H7 (cell line): ENCODE measurements at regions not wholly inside any gene's neighbourhood (a gene's known extent, or its start where the extent isn't known, plus 50 kb on each side); places are given as distances from the start of the nearest gene placed in this dataset.

Experiments used
- DNase-seq: peaks from one replicate; pipeline ENCODE4 v3.0.0; 2012
- H3K27me3 ChIP-seq: 2 replicates; pipeline ENCODE4 v1.6.0; 2011; ENCODE audit warnings: mild to moderate bottlenecking, low read length; ENCODE audit not compliant: control insufficient read depth, insufficient read depth
- H3K36me3 ChIP-seq: replicated peaks from 2 replicates; pipeline ENCODE4 v1.5.1; 2011; ENCODE audit warnings: low read length; ENCODE audit not compliant: control insufficient read depth, insufficient read depth
- H3K4me3 ChIP-seq: 2 replicates; pipeline ENCODE4 v1.5.1; 2011; ENCODE audit warnings: low read depth, mild to moderate bottlenecking, control low read depth, low read length, moderate library complexity; ENCODE audit not compliant: insufficient read depth

- Histone ChIP-seq H3K27me3 (peaks cover 25% of the 10 kb centered on the region), H3K4me3 (peak overlapping the region; percentile 60; the same call in 1 of the 2 replicates), H3K36me3 (no peaks in the 10 kb centered on the region)
- DNase-seq, result no peak
Measured at GRCh38 chr9:88077071-88077617, 61.1 kb downstream of the SPATA31C2 start.

GRCh38 chr9:88076286-88077070 is 61.8 kb downstream of the SPATA31C2 start:
- H3K27me3 ChIP-seq, result peaks cover 25% of the 10 kb centered on the region
- DNase-seq, result peak; percentile 87
- peak overlapping the region; percentile 60 for H3K4me3 ChIP-seq
- H3K36me3 ChIP-seq, result no peaks in the 10 kb centered on the region

- H3K27me3 ChIP-seq, result peaks cover 25% of the 10 kb centered on the region
- peak overlapping the region; percentile 60 for H3K4me3 ChIP-seq
- no peak for DNase-seq
- H3K36me3 ChIP-seq, result no peaks in the 10 kb centered on the region
Measured at GRCh38 chr9:88075966-88076285, 62.3 kb downstream of the SPATA31C2 start.

- DNase-seq, result no peak
- no peaks in the 10 kb centered on the region for H3K36me3 ChIP-seq
- H3K27me3 ChIP-seq, result peaks cover 25% of the 10 kb centered on the region
- no peak overlapping the region for H3K4me3 ChIP-seq
Measured at GRCh38 chr9:88075506-88075905, 62.8 kb downstream of the SPATA31C2 start.

- Histone ChIP-seq H3K4me3 (no peak overlapping the region), H3K36me3 (no peaks in the 10 kb centered on the region), H3K27me3 (peaks cover 25% of the 10 kb centered on the region)
- DNase-seq, result no peak
Measured at GRCh38 chr9:88074931-88075330, 63.3 kb downstream of the SPATA31C2 start.

GRCh38 chr9:88072831-88073375 is 65.4 kb downstream of the SPATA31C2 start:
- no peak for DNase-seq
- Histone ChIP-seq H3K27me3 (peaks cover 23% of the 10 kb centered on the region), H3K4me3 (no peak overlapping the region)

GRCh38 chr9:88071331-88071730 is 66.9 kb downstream of the SPATA31C2 start:
- peaks cover 14% of the 10 kb centered on the region for H3K27me3 ChIP-seq
- DNase-seq, result no peak
- no peaks in the 10 kb centered on the region for H3K36me3 ChIP-seq

More at GRCh38 chr9:88072831-88073375, 65.4 kb downstream of the SPATA31C2 start:
- no peaks in the 10 kb centered on the region for H3K36me3 ChIP-seq

GRCh38 chr9:88065619-88066018 is 72.7 kb downstream of the SPATA31C2 start:
- no peaks in the 10 kb centered on the region for H3K36me3 ChIP-seq
- no peak for DNase-seq
- no peak overlapping the region for H3K4me3 ChIP-seq
- no peaks in the 10 kb centered on the region for H3K27me3 ChIP-seq

More at GRCh38 chr9:88071331-88071730, 66.9 kb downstream of the SPATA31C2 start:
- H3K4me3 ChIP-seq, result no peak overlapping the region

- H3K4me3 ChIP-seq, result no peak overlapping the region
- no peak for DNase-seq
- no peaks in the 10 kb centered on the region for H3K36me3 ChIP-seq
- H3K27me3 ChIP-seq, result no peaks in the 10 kb centered on the region
Measured at GRCh38 chr9:88064554-88064953, 73.7 kb downstream of the SPATA31C2 start.

GRCh38 chr9:88060746-88061145 is 77.5 kb downstream of the SPATA31C2 start:
- DNase-seq, result no peak
- Histone ChIP-seq H3K27me3 (no peaks in the 10 kb centered on the region), H3K36me3 (no peaks in the 10 kb centered on the region), H3K4me3 (no peak overlapping the region)

- H3K27me3 ChIP-seq, result no peaks in the 10 kb centered on the region; the same call in 1 of the 2 replicates
- no peak overlapping the region for H3K4me3 ChIP-seq
- no peak for DNase-seq
- no peaks in the 10 kb centered on the region for H3K36me3 ChIP-seq
Measured at GRCh38 chr9:88059469-88059868, 78.8 kb downstream of the SPATA31C2 start.

GRCh38 chr9:88056876-88057275 is 81.4 kb downstream of the SPATA31C2 start:
- H3K36me3 ChIP-seq, result no peaks in the 10 kb centered on the region
- no peaks in the 10 kb centered on the region; the same call in 1 of the 2 replicates for H3K27me3 ChIP-seq
- H3K4me3 ChIP-seq, result no peak overlapping the region
- DNase-seq, result no peak

GRCh38 chr9:88053856-88054501 is 79.6 kb upstream of the CDK20 start:
- no peaks in the 10 kb centered on the region; the same call in 1 of the 2 replicates for H3K27me3 ChIP-seq
- H3K36me3 ChIP-seq, result no peaks in the 10 kb centered on the region
- no peak overlapping the region for H3K4me3 ChIP-seq
- no peak for DNase-seq

- H3K36me3 ChIP-seq, result no peaks in the 10 kb centered on the region
- H3K27me3 ChIP-seq, result no peaks in the 10 kb centered on the region; the same call in 1 of the 2 replicates
- DNase-seq, result no peak
- no peak overlapping the region for H3K4me3 ChIP-seq
Measured at GRCh38 chr9:88052321-88052965, 78.1 kb upstream of the CDK20 start.
